Activated CD8-positive, alpha-beta memory T cell treated with anti-CD3 and anti-CD28 coated beads, Interleukin-2, amount 10 ng/mL, durations not matched to agents 7 days and 5 days (primary cell): ENCODE measurements at regions not wholly inside any gene's neighbourhood (a gene's known extent, or its start where the extent isn't known, plus 50 kb on each side); places are given as distances from the start of the nearest gene placed in this dataset.

ENCODE experiments used
- ATAC-seq: fragments of 150-1000 bp; cut with Tn5 transposase; one replicate; pipeline ENCODE4 v1.10.0; 2021; ENCODE audit warnings: moderate library complexity
- CTCF ChIA-PET: fragments of 350-600 bp; sonication (Branson Sonifier 250); formaldehyde crosslinking; loops from one replicate; lab custom pipeline; 2021; ENCODE audit warnings: antibody characterized with exemption; lab: Charles Lee
- DNase-seq: peaks from one replicate; pipeline ENCODE4 v3.0.0-alpha.2; 2020
- H3K27ac Mint-ChIP-seq: one replicate; pipeline ENCODE4 v1.8.0; 2021; ENCODE audit warnings: mild to moderate bottlenecking, mixed read lengths
- H3K27me3 Mint-ChIP-seq: one replicate; pipeline ENCODE4 v1.8.0; 2021; ENCODE audit warnings: mixed read lengths
- H3K36me3 Mint-ChIP-seq: one replicate; pipeline ENCODE4 v1.8.0; 2021; ENCODE audit warnings: mild to moderate bottlenecking, mixed read lengths
- H3K4me1 Mint-ChIP-seq: one replicate; pipeline ENCODE4 v1.8.0; 2021; ENCODE audit warnings: mixed read lengths
- H3K4me3 Mint-ChIP-seq: one replicate; pipeline ENCODE4 v1.8.0; 2021; ENCODE audit warnings: mild to moderate bottlenecking, moderate library complexity, mixed read lengths
- H3K9me3 Mint-ChIP-seq: one replicate; pipeline ENCODE4 v1.8.0; 2022; ENCODE audit warnings: low read depth, mixed read lengths

DNA sequence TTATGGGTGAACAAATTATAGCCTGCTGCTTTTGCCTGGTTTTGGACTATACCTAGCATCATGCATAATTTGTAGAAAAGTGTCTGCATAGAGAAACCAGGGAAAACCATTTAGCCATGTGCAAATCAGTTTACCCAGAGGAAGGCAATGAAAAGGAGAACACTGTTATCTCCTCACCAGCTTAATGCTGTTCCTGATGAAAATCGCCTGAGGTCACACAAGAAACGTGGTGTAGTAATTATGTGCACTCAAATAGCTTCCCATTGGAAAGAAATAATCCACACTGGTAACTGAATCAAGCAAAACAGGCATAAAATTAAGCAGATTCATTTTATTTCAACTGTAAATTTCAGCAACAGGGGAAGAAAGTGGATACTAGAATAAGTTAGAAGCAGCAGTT, 51.7 kb upstream of the FAM240B start:
- ATAC-seq (no peak), DNase-seq (no peak)
- Mint-ChIP-seq H3K4me3 (no peak overlapping the region), H3K27ac (no peak overlapping the region), H3K9me3 (peaks cover 8% of the 10 kb centered on the region), H3K36me3 (no peaks in the 10 kb centered on the region), H3K27me3 (no peaks in the 10 kb centered on the region), H3K4me1 (no peaks in the 10 kb centered on the region)
- CTCF ChIA-PET = no interaction called here
